Stomach smooth muscle (tissue), 2 donors: ENCODE measurements at regions not wholly inside any gene's neighbourhood (a gene's known extent, or its start where the extent isn't known, plus 50 kb on each side); places are given as distances from the start of the nearest gene placed in this dataset.
"Not testable (repeated sequence)": the region's sequence is repeated elsewhere in the genome, so short reads cannot be mapped to it uniquely, and the experiment has no call there.

Experiments
- H3K27ac ChIP-seq: one replicate; pipeline ENCODE4 v1.7.0; 2013; ENCODE audit warnings: mild to moderate bottlenecking, low read length, inconsistent platforms
- H3K27me3 ChIP-seq, 2 donors: one replicate each; pipeline ENCODE4 v1.7.0; 2013; ENCODE audit warnings: low read length in 2 of 2; ENCODE audit not compliant: insufficient read depth in 2 of 2, control insufficient read depth in 1 of 2
- H3K36me3 ChIP-seq, 2 donors: one replicate each; pipeline ENCODE4 v1.7.0; 2013; ENCODE audit warnings: low read length in 2 of 2; ENCODE audit not compliant: control insufficient read depth in 2 of 2, insufficient read depth in 2 of 2
- H3K4me1 ChIP-seq: one replicate; pipeline ENCODE4 v1.7.0; 2013; ENCODE audit warnings: low read length; ENCODE audit not compliant: control insufficient read depth, insufficient read depth
- H3K4me3 ChIP-seq, 2 donors: one replicate each; pipeline ENCODE4 v1.7.0; 2013; ENCODE audit warnings: low read length in 2 of 2
- H3K9ac ChIP-seq, 2 donors: one replicate each; pipeline ENCODE4 v1.7.0; 2013; ENCODE audit warnings: low read length in 2 of 2, mild to moderate bottlenecking in 1 of 2
- H3K9me3 ChIP-seq, 2 donors: one replicate each; pipeline ENCODE4 v1.7.0; 2013; ENCODE audit warnings: low read length in 2 of 2; ENCODE audit not compliant: control insufficient read depth in 2 of 2
- donor health status: healthy.
- donor health status: Pancreatic carcinoma.

GRCh38 chr3:20921112-20921511, 735.1 kb upstream of the SGO1 start:
- not testable (repeated sequence) for H3K4me1 ChIP-seq, H3K36me3 ChIP-seq, H3K4me3 ChIP-seq, H3K27me3 ChIP-seq, H3K9me3 ChIP-seq, H3K9ac ChIP-seq, H3K27ac ChIP-seq

GRCh38 chr3:20916951-20917606, 731.1 kb upstream of the SGO1 start:
- no peaks in the 10 kb centered on the region for H3K27me3 ChIP-seq
- H3K9me3 ChIP-seq = no peaks in the 10 kb centered on the region
- H3K4me3 ChIP-seq = no peak overlapping the region
- no peaks in the 10 kb centered on the region for H3K4me1 ChIP-seq
- H3K9ac ChIP-seq = no peak overlapping the region
- H3K36me3 ChIP-seq = no peaks in the 10 kb centered on the region
- H3K27ac ChIP-seq = no peak overlapping the region

GRCh38 chr3:20914310-20914709, 728.3 kb upstream of the SGO1 start:
- Histone ChIP-seq H3K9ac (no peak overlapping the region), H3K4me1 (no peaks in the 10 kb centered on the region), H3K27me3 (no peaks in the 10 kb centered on the region), H3K27ac (no peak overlapping the region), H3K9me3 (no peaks in the 10 kb centered on the region), H3K36me3 (no peaks in the 10 kb centered on the region), H3K4me3 (no peak overlapping the region)

DNA sequence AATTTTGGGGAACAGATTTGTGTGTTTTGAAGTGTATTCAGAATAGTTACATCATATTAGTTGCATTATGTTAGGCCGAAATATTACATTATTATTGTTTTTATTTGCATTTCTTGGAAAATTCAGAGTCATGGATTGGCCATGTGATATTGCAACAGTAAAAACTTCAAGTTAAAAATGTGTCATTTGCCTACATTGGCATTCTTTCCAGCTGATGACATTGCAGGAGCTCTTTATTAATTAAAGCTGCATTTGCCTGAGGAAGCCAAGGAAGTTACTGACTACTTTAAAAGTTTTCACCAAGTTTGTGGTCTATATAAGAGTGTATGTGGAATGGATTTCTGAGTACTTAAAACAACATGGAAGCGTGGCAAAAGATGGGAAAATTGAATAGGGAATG, 726.4 kb upstream of the SGO1 start:
- Histone ChIP-seq H3K27me3 (no peaks in the 10 kb centered on the region), H3K4me3 (no peak overlapping the region), H3K27ac (no peak overlapping the region), H3K9ac (no peak overlapping the region), H3K4me1 (no peaks in the 10 kb centered on the region), H3K9me3 (no peaks in the 10 kb centered on the region), H3K36me3 (no peaks in the 10 kb centered on the region)

GRCh38 chr3:20909511-20909910, 723.5 kb upstream of the SGO1 start:
- Histone ChIP-seq H3K4me3 (no peak overlapping the region), H3K27me3 (no peaks in the 10 kb centered on the region), H3K4me1 (no peaks in the 10 kb centered on the region), H3K36me3 (no peaks in the 10 kb centered on the region), H3K9me3 (no peaks in the 10 kb centered on the region), H3K27ac (no peak overlapping the region), H3K9ac (no peak overlapping the region)

GRCh38 chr3:20905210-20905805, 719.3 kb upstream of the SGO1 start:
- H3K9me3 ChIP-seq = no peaks in the 10 kb centered on the region
- H3K4me3 ChIP-seq = no peak overlapping the region
- H3K9ac ChIP-seq = no peak overlapping the region
- H3K27me3 ChIP-seq = no peaks in the 10 kb centered on the region
- no peaks in the 10 kb centered on the region for H3K4me1 ChIP-seq
- no peak overlapping the region for H3K27ac ChIP-seq
- H3K36me3 ChIP-seq = no peaks in the 10 kb centered on the region

DNA sequence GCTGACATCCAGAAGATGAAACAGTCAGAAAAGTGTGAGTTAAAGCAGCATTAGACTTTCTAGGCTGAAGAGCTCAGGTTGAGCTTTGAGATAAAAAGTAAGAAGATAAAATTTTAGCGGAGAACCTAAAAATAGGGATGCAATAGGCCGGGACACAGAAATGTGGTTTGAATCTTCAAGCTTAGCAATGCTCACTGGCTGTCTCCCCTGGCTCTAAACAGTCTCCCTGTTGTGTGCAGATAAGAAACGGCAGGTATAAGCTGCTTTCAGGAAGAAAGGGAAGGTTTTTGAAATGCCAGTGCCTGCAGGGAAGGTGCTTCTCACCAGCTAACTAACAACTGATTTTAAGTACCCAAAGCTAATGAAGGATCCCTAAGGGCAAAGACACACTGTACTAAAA, 718.7 kb upstream of the SGO1 start:
- Histone ChIP-seq H3K4me3 (no peak overlapping the region), H3K4me1 (no peaks in the 10 kb centered on the region), H3K27ac (no peak overlapping the region), H3K27me3 (no peaks in the 10 kb centered on the region), H3K9me3 (no peaks in the 10 kb centered on the region), H3K9ac (no peak overlapping the region), H3K36me3 (no peaks in the 10 kb centered on the region)

DNA sequence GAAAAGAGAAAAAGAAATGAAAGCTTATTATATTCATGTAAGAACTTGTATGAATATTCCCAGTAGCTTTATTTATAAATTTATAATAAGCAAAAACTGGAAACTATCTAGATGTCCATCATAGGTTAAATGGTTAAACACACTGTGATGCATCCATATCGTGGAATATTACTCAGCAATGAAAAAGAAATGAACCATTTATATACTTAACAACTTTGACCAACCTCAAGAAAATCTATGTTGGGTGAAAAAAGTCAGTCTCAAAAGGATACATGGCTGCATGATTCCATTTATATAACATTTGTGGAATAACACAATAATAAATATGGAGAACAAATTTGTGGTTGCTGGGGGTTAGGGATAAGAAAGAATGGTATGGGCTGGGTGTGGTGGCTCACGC, 713.0 kb upstream of the SGO1 start:
- Histone ChIP-seq H3K4me1 (no peaks in the 10 kb centered on the region), H3K36me3 (no peaks in the 10 kb centered on the region), H3K4me3 (no peak overlapping the region), H3K27me3 (no peaks in the 10 kb centered on the region), H3K9ac (no peak overlapping the region), H3K9me3 (no peaks in the 10 kb centered on the region), H3K27ac (no peak overlapping the region)

GRCh38 chr3:20890111-20890519, 704.1 kb upstream of the SGO1 start:
- H3K36me3 ChIP-seq = no peaks in the 10 kb centered on the region
- peaks cover 0 to 2% of the 10 kb centered on the region in 2 donors for H3K9me3 ChIP-seq
- H3K27me3 ChIP-seq = no peaks in the 10 kb centered on the region
- no peak overlapping the region for H3K9ac ChIP-seq
- H3K4me1 ChIP-seq = no peaks in the 10 kb centered on the region
- no peak overlapping the region for H3K27ac ChIP-seq
- H3K4me3 ChIP-seq = no peak overlapping the region

DNA sequence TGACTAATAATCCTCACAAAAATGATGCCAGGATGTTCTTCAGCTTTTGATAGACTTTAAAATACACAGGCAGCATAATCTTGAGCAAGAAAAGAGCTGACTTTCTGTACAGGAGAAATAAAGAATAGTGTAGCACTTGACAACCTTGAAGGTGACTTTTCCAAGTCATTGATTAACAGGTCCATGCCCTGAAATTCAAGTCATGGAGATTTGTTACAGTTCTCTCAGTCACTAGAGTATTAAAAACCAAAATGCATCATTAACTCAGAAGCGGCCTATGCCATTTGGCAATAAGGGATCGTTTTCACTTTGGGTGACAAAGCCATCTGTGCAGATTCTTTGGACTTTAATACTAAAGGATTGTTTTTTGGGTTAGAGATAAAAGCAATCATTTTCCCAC, 692.7 kb upstream of the SGO1 start:
- Histone ChIP-seq H3K27me3 (no peaks in the 10 kb centered on the region), H3K4me3 (no peak overlapping the region), H3K4me1 (no peaks in the 10 kb centered on the region), H3K27ac (no peak overlapping the region), H3K9ac (no peak overlapping the region), H3K9me3 (no peaks in the 10 kb centered on the region), H3K36me3 (no peaks in the 10 kb centered on the region)

GRCh38 chr3:20873235-20873634, 687.2 kb upstream of the SGO1 start:
- no peaks in the 10 kb centered on the region for H3K9me3 ChIP-seq
- H3K27ac ChIP-seq = no peak overlapping the region

More at GRCh38 chr3:20873235-20873634, 687.2 kb upstream of the SGO1 start:
- no peaks in the 10 kb centered on the region for H3K4me1 ChIP-seq
- no peaks in the 10 kb centered on the region for H3K36me3 ChIP-seq
- H3K9ac ChIP-seq = no peak overlapping the region
- no peaks in the 10 kb centered on the region for H3K27me3 ChIP-seq
- H3K4me3 ChIP-seq = no peak overlapping the region
